Endothelial cell of umbilical vein (primary cell): ENCODE measurements at regions not wholly inside any gene's neighbourhood (a gene's known extent, or its start where the extent isn't known, plus 50 kb on each side); places are given as distances from the start of the nearest gene placed in this dataset.

ENCODE experiments used
- JUN ChIP-seq: IDR thresholded peaks from 2 replicates; pipeline ENCODE4 v1.6.1; 2011; ENCODE audit warnings: borderline replicate concordance, low read depth; ENCODE audit not compliant: insufficient read length, insufficient read depth
- POLR2A ChIP-seq: IDR thresholded peaks from 2 replicates; pipeline ENCODE4 v1.6.1; 2012; ENCODE audit warnings: low read depth, mild to moderate bottlenecking, control low read depth, low read length
- POLR2AphosphoS5 ChIP-seq: IDR thresholded peaks from 2 replicates; pipeline ENCODE4 v1.6.1; 2012; ENCODE audit warnings: low read depth, mild to moderate bottlenecking, control low read depth, low read length, moderate library complexity; ENCODE audit not compliant: insufficient read depth
- TF ChIP-seq, protein P1 (sequence below), 2 donors: IDR thresholded peaks; 1 replicate in 1 of 2; 2 replicates in 1 of 2; pipeline ENCODE4 v1.5.1; 2011; ENCODE audit warnings: low read length in 2 of 2, mild to moderate bottlenecking in 2 of 2, moderate library complexity in 2 of 2, control low read depth in 1 of 2, inconsistent platforms in 1 of 2, low read depth in 1 of 2; ENCODE audit not compliant: insufficient read depth in 1 of 2; ENCODE audit errors: extremely low read depth in 1 of 2

GRCh38 chr10:29011516-29011915 lies 277.4 kb upstream of the LYZL1 start:
- TF ChIP-seq, protein P1, sequence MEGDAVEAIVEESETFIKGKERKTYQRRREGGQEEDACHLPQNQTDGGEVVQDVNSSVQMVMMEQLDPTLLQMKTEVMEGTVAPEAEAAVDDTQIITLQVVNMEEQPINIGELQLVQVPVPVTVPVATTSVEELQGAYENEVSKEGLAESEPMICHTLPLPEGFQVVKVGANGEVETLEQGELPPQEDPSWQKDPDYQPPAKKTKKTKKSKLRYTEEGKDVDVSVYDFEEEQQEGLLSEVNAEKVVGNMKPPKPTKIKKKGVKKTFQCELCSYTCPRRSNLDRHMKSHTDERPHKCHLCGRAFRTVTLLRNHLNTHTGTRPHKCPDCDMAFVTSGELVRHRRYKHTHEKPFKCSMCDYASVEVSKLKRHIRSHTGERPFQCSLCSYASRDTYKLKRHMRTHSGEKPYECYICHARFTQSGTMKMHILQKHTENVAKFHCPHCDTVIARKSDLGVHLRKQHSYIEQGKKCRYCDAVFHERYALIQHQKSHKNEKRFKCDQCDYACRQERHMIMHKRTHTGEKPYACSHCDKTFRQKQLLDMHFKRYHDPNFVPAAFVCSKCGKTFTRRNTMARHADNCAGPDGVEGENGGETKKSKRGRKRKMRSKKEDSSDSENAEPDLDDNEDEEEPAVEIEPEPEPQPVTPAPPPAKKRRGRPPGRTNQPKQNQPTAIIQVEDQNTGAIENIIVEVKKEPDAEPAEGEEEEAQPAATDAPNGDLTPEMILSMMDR (IDR thresholded peaks at IDR 0.05; ENCODE audit: extremely low read depth in 1 of 2, insufficient read depth in 1 of 2, low read depth in 1 of 2, low read length in 2 of 2), result no peak
- TF ChIP-seq POLR2A (no peak), POLR2AphosphoS5 (no peak), JUN (no peak)
